ENCODE measurements at regions not wholly inside any gene's neighbourhood (a gene's known extent, or its start where the extent isn't known, plus 50 kb on each side); places are given as distances from the start of the nearest gene placed in this dataset.

- TF ChIP-seq CTCF (IDR thresholded peaks at IDR 0.05) (no peak), POLR2A (IDR thresholded peaks at IDR 0.05) (no peak)
Observed at GRCh38 chr13:23979361-23980159, 82.3 kb upstream of the C1QTNF9B start.
